Erythroblast (primary cell): ENCODE measurements at regions not wholly inside any gene's neighbourhood (a gene's known extent, or its start where the extent isn't known, plus 50 kb on each side); places are given as distances from the start of the nearest gene placed in this dataset.

Source experiments
- GATA1 ChIP-seq: IDR thresholded peaks from 2 replicates; pipeline ENCODE4 v1.6.1; 2011; ENCODE audit warnings: low read depth, mild to moderate bottlenecking, control low read depth, low read length, moderate library complexity
- POLR2A ChIP-seq: IDR thresholded peaks from 2 replicates; pipeline ENCODE4 v1.6.1; 2011; ENCODE audit warnings: mild to moderate bottlenecking, low read length

- TF ChIP-seq POLR2A, result no peak
- TF ChIP-seq GATA1, result no peak
These were observed 1002.1 kb downstream of the UQCRFS1 start for GRCh38 chr19:28210886-28211285.
